ENCODE measurements at regions not wholly inside any gene's neighbourhood (a gene's known extent, or its start where the extent isn't known, plus 50 kb on each side); places are given as distances from the start of the nearest gene placed in this dataset.

DNA sequence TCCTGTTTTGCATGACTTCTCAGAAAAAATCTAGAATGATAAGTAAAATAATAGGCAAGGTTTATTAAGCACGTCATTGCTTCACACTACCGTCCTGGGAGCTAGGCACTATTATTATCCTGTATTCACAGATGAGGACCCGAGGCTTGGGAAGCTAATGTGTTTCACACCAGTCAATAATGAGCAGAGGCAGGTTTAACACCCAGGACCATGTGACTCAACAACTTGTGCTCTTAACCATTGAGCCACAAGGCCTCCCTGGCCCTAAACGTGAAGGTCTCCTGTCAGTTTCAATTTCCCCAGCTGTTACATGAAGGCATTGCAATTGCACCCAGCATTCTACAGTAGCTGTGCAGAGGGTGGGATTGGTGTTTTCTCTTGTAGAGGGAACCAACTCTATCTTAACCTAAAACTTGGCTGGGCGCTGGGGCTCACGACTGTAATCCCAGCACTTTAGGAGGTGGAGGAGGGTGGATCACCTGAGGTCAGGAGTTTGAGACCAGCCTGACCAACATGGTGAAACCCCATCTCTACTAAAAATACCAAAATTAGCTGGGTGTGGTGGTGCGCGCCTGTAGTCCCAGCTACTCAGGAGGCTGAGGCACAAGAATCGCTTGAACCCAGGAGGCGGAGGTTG is 191.2 kb downstream of the BCAS1 start:
- no peaks in the 10 kb centered on the region for H3K9me3 ChIP-seq
- H3K4me1 ChIP-seq: peaks cover 13 to 25% (median 14%) of the 10 kb centered on the region in 6 donors
- H3K4me3 ChIP-seq: no peak overlapping the region
- no peak for DNase-seq
- no peaks in the 10 kb centered on the region for H3K36me3 ChIP-seq
- no peaks in the 10 kb centered on the region for H3K27me3 ChIP-seq (replicated peaks in 1 of 7)
- WGBS, 5 donors: 65 to 78% (median 73%) methylated on average over 10 of the region's 10 CpGs
- TF ChIP-seq, protein P1, sequence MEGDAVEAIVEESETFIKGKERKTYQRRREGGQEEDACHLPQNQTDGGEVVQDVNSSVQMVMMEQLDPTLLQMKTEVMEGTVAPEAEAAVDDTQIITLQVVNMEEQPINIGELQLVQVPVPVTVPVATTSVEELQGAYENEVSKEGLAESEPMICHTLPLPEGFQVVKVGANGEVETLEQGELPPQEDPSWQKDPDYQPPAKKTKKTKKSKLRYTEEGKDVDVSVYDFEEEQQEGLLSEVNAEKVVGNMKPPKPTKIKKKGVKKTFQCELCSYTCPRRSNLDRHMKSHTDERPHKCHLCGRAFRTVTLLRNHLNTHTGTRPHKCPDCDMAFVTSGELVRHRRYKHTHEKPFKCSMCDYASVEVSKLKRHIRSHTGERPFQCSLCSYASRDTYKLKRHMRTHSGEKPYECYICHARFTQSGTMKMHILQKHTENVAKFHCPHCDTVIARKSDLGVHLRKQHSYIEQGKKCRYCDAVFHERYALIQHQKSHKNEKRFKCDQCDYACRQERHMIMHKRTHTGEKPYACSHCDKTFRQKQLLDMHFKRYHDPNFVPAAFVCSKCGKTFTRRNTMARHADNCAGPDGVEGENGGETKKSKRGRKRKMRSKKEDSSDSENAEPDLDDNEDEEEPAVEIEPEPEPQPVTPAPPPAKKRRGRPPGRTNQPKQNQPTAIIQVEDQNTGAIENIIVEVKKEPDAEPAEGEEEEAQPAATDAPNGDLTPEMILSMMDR (IDR thresholded peaks at IDR 0.05 in 8 of 11, conservative IDR thresholded peaks at IDR 0.05 in 3 of 11): no peak
- TF ChIP-seq POLR2A (IDR thresholded peaks at IDR 0.05) (no peak), POLR2AphosphoS5 (IDR thresholded peaks at IDR 0.05) (no peak)
- intact Hi-C loops (cut with DNase I; ENCODE audit: low total_unique reads): no loop called here
- H3K27ac ChIP-seq: peak overlapping the region in 5 of 8 donors; percentile 20 to 53 (median 35)

DNA sequence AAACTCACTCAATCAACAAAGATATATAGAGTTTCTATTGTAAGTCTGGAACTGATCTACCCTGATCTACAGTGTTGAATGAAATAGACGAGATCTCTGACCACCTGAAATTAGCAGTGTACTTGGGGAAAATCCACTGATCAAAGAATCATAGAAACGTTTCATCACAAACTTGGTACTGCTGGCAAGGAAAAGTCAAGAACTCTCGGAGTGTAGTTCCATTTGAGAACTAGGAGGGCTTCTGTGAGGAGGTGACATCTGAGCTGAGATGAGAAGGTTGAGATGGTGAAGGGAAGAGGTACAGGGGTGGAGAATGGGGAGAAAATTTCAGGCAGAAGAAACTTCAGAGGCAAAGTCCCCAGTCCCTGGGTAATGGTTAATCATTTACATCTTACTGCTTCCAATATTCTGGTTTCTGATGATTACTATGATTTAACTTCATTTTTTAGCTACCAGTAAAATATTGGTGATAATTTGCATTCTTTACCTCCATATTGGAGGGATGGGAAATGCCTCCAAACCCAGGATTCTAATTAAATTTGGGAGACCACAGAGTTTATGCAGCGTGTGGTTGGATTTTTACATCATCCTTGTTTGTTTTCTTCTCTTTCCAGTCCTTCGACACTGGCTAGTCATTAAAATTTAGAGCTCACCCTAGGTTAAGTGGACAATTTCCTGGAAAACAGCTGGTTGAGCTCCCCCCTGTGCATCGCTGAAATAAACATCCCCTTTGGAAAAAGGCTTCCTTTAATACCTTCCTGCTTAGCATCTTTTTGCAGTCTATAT is 191.9 kb downstream of the BCAS1 start:
- no peaks in the 10 kb centered on the region for H3K36me3 ChIP-seq
- no peaks in the 10 kb centered on the region for H3K9me3 ChIP-seq
- intact Hi-C loops (cut with DNase I; ENCODE audit: low total_unique reads): no loop called here
- DNase-seq: no peak
- H3K27me3 ChIP-seq (replicated peaks in 1 of 7): no peaks in the 10 kb centered on the region
- H3K4me1 ChIP-seq: peaks cover 14 to 33% (median 18%) of the 10 kb centered on the region in 6 donors
- 62 to 74% (median 72%) methylated on average over 6 of the region's 6 CpGs for WGBS, 5 donors
- H3K4me3 ChIP-seq: no peak overlapping the region
- TF ChIP-seq POLR2AphosphoS5 (IDR thresholded peaks at IDR 0.05) (no peak), POLR2A (IDR thresholded peaks at IDR 0.05) (no peak)
- TF ChIP-seq, protein P1 (IDR thresholded peaks at IDR 0.05 in 8 of 11, conservative IDR thresholded peaks at IDR 0.05 in 3 of 11): no peak
- peak overlapping the region in 5 of 8 donors; percentile 20 to 53 (median 35) for H3K27ac ChIP-seq

DNA sequence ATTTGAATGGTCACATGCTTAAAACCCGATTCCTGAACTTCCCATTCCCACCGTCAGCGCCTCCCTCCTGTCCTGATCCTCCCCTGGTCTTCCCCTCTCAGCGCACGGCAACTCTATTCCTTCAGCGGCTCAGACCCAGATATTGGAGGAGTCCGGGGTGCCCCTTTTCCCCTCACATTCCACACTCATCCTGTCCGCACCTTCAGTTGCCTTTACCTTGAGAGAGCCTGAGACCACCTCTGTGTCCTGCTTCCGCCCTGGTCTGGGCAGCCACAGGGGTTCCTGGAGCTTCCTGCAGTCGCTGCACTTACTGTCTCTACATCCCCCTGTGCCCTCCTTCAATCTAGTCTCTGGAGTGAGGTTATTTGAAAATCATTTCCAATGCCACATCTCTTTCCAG is 193.4 kb downstream of the BCAS1 start:
- 91 to 98% (median 93%) methylated on average over 10 of the region's 10 CpGs for WGBS, 5 donors

More for the DNA sequence above, 193.4 kb downstream of the BCAS1 start:
- DNase-seq: no peak
- Histone ChIP-seq H3K27me3 (replicated peaks in 1 of 7) (no peaks in the 10 kb centered on the region), H3K4me1 (peaks cover 19 to 48% (median 32%) of the 10 kb centered on the region in 6 donors), H3K36me3 (no peaks in the 10 kb centered on the region), H3K27ac (no peak overlapping the region), H3K9me3 (no peaks in the 10 kb centered on the region), H3K4me3 (no peak overlapping the region)
- TF ChIP-seq, protein P1 (IDR thresholded peaks at IDR 0.05 in 8 of 11, conservative IDR thresholded peaks at IDR 0.05 in 3 of 11): no peak
- no peak for TF ChIP-seq POLR2AphosphoS5 (IDR thresholded peaks at IDR 0.05)
- TF ChIP-seq POLR2A (IDR thresholded peaks at IDR 0.05): no peak
- intact Hi-C loops (cut with DNase I; ENCODE audit: low total_unique reads): no loop called here

All from spleen (tissue), 11 donors.